Esophagus squamous epithelium (tissue), 5 donors: ENCODE measurements at regions not wholly inside any gene's neighbourhood (a gene's known extent, or its start where the extent isn't known, plus 50 kb on each side); places are given as distances from the start of the nearest gene placed in this dataset.

ENCODE experiments used
- DNase-seq: peaks from one replicate; lab custom pipeline; 2025; lab: John Stamatoyannopoulos, UW
- H3K27ac ChIP-seq, 4 donors: fragments of 200-600 bp; sonication (generic); one replicate each; pipeline ENCODE4 v1.5.1; 2016 to 2019; ENCODE audit warnings: mild to moderate bottlenecking in 1 of 4
- H3K27me3 ChIP-seq, 4 donors: fragments of 200-600 bp; sonication (generic); 1 replicate in 3 of 4; 2 replicates in 1 of 4; pipeline versions ENCODE4 v1.5.1 to v1.6.0; 2017 to 2021; ENCODE audit warnings: antibody characterized with exemption in 1 of 4
- H3K36me3 ChIP-seq, 3 donors: fragments of 200-600 bp; sonication (generic); one replicate each; pipeline ENCODE4 v1.5.1; 2016 to 2019
- H3K4me1 ChIP-seq, 3 donors: fragments of 200-600 bp; sonication (generic); one replicate each; pipeline ENCODE4 v1.5.1; 2017 to 2019
- H3K4me3 ChIP-seq, 4 donors: fragments of 200-600 bp; sonication (generic); 1 replicate in 3 of 4; 2 replicates in 1 of 4; pipeline ENCODE4 v1.5.1; 2016 to 2019; ENCODE audit warnings: mild to moderate bottlenecking in 2 of 4, moderate library complexity in 1 of 4
- H3K9me3 ChIP-seq, 3 donors: fragments of 200-600 bp; sonication (generic); one replicate each; pipeline ENCODE4 v1.5.1; 2016 to 2019
- CTCF ChIP-seq, 6 experiments: fragments of 450-650 bp in 4 of 6; fragments of 200-600 bp in 2 of 6; sonication (generic) in 2 of 6; IDR thresholded peaks; one replicate each; pipeline ENCODE4 v1.5.1; 2016 to 2019; ENCODE audit warnings: antibody characterized with exemption in 6 of 6, mild to moderate bottlenecking in 4 of 6, moderate library complexity in 4 of 6
- POLR2A ChIP-seq, 4 donors: fragments of 450-650 bp; IDR thresholded peaks; one replicate each; pipeline ENCODE4 v1.6.1; 2017; ENCODE audit warnings: antibody characterized with exemption in 4 of 4, mild to moderate bottlenecking in 4 of 4, moderate library complexity in 3 of 4
- WGBS, 2 donors: methylation state at CpG; one replicate each; pipeline ENCODE4 v1.1.5; 2018; 5-methylcytosine and 5-hydroxymethylcytosine counted together
- intact Hi-C: fragments of 100-400 bp; cut with DNase I; formaldehyde crosslinking; loops from one replicate; pipeline ENCODE4 v1.15.0; 2022
- donor health status: DM: yes; HTN: yes; CAD: no.

- Histone ChIP-seq H3K36me3 (no peaks in the 10 kb centered on the region), H3K27me3 (peaks cover 0 to 7% (median 0%) of the 10 kb centered on the region in 4 donors), H3K9me3 (no peaks in the 10 kb centered on the region), H3K4me3 (no peak overlapping the region), H3K4me1 (peaks cover 0 to 2% (median 0%) of the 10 kb centered on the region in 3 donors), H3K27ac (no peak overlapping the region)
- DNase-seq, result no peak
- intact Hi-C loops, result no loop called here
- TF ChIP-seq CTCF (IDR thresholded peaks at IDR 0.05) (no peak), POLR2A (IDR thresholded peaks at IDR 0.05) (no peak)
Measured at GRCh38 chr14:53325176-53325806, 172.2 kb upstream of the DDHD1 start.

GRCh38 chr14:53316504-53316903, 163.4 kb upstream of the DDHD1 start:
- H3K36me3 ChIP-seq, result no peaks in the 10 kb centered on the region
- no peaks in the 10 kb centered on the region for H3K27me3 ChIP-seq
- 43 to 52% methylated on average over 4 to 5 of the region's 5 CpGs for WGBS, 2 donors
- H3K4me1 ChIP-seq, result no peaks in the 10 kb centered on the region
- intact Hi-C loops, result no loop called here
- no peak overlapping the region for H3K4me3 ChIP-seq
- DNase-seq, result no peak
- no peak overlapping the region for H3K27ac ChIP-seq
- H3K9me3 ChIP-seq, result no peaks in the 10 kb centered on the region
- TF ChIP-seq POLR2A (IDR thresholded peaks at IDR 0.05), result no peak
- TF ChIP-seq CTCF (IDR thresholded peaks at IDR 0.05), result no peak

GRCh38 chr14:53310412-53310811, 157.3 kb upstream of the DDHD1 start:
- intact Hi-C loops, result no loop called here
- 84 to 90% methylated on average over 2 of the region's 2 CpGs for WGBS, 2 donors
- no peak overlapping the region for H3K4me3 ChIP-seq
- H3K9me3 ChIP-seq, result no peaks in the 10 kb centered on the region
- DNase-seq, result no peak
- H3K27ac ChIP-seq, result no peak overlapping the region
- no peaks in the 10 kb centered on the region for H3K27me3 ChIP-seq
- H3K4me1 ChIP-seq, result peaks cover 0 to 14% (median 2%) of the 10 kb centered on the region in 3 donors
- no peaks in the 10 kb centered on the region for H3K36me3 ChIP-seq
- TF ChIP-seq POLR2A (IDR thresholded peaks at IDR 0.05), result no peak
- TF ChIP-seq CTCF (IDR thresholded peaks at IDR 0.05), result no peak

GRCh38 chr14:53306911-53307310, 153.8 kb upstream of the DDHD1 start:
- H3K4me3 ChIP-seq, result no peak overlapping the region
- H3K36me3 ChIP-seq, result no peaks in the 10 kb centered on the region
- H3K9me3 ChIP-seq, result no peaks in the 10 kb centered on the region
- intact Hi-C loops, result no loop called here
- no peak for DNase-seq
- H3K27ac ChIP-seq, result peak overlapping the region in 2 of 4 donors; percentile 25 to 63
- H3K27me3 ChIP-seq, result no peaks in the 10 kb centered on the region
- peaks cover 0 to 14% (median 2%) of the 10 kb centered on the region in 3 donors for H3K4me1 ChIP-seq
- TF ChIP-seq POLR2A (IDR thresholded peaks at IDR 0.05) (no peak), CTCF (IDR thresholded peaks at IDR 0.05) (no peak)
- 47% methylated on average over 3 of the region's 3 CpGs for WGBS, 2 donors

GRCh38 chr14:53306267-53306721, 153.2 kb upstream of the DDHD1 start:
- no peaks in the 10 kb centered on the region for H3K36me3 ChIP-seq
- no peaks in the 10 kb centered on the region for H3K9me3 ChIP-seq
- DNase-seq, result no peak
- peak overlapping the region in 3 of 4 donors; percentile 25 to 63 (median 35) for H3K27ac ChIP-seq
- H3K4me1 ChIP-seq, result peaks cover 0 to 14% (median 2%) of the 10 kb centered on the region in 3 donors
- H3K4me3 ChIP-seq, result peak overlapping the region; percentile 13 to 62 (median 30)
- no peaks in the 10 kb centered on the region for H3K27me3 ChIP-seq
- peak; percentile 55 to 82 (median 72) for TF ChIP-seq CTCF (IDR thresholded peaks at IDR 0.05)
- no peak for TF ChIP-seq POLR2A (IDR thresholded peaks at IDR 0.05)
- intact Hi-C loops, result no loop called here
- 1 to 2% methylated on average over 8 to 11 of the region's 11 CpGs for WGBS, 2 donors
